Body of pancreas (tissue), 4 donors: ENCODE measurements at regions not wholly inside any gene's neighbourhood (a gene's known extent, or its start where the extent isn't known, plus 50 kb on each side); places are given as distances from the start of the nearest gene placed in this dataset.

Source experiments
- ATAC-seq: fragments of 150-250 bp; one replicate; pipeline ENCODE4 v1.9.1; 2016
- DNase-seq, 4 donors: peaks; one replicate each; pipeline ENCODE4 v3.0.0-alpha.2; 2019
- H3K27ac ChIP-seq, 4 donors: fragments of 200-600 bp; sonication (generic); 1 replicate in 3 of 4; 2 replicates in 1 of 4; pipeline versions ENCODE4 v1.5.1 to v1.6.1; 2016 to 2019; ENCODE audit warnings: mild to moderate bottlenecking in 1 of 4, mixed read lengths in 1 of 4, moderate library complexity in 1 of 4
- H3K27me3 ChIP-seq, 2 donors: fragments of 200-600 bp; sonication (generic); one replicate each; pipeline ENCODE4 v1.6.0; 2016; ENCODE audit warnings: mild to moderate bottlenecking in 1 of 2
- H3K36me3 ChIP-seq, 2 donors: fragments of 200-600 bp; sonication (generic); replicated peaks in 1 of 2; 2 replicates each; pipeline ENCODE4 v1.5.1; 2016; ENCODE audit warnings: low read depth in 2 of 2; ENCODE audit not compliant: insufficient read depth in 1 of 2
- H3K4me1 ChIP-seq: fragments of 200-600 bp; sonication (generic); one replicate; pipeline ENCODE4 v1.6.0; 2016
- H3K4me3 ChIP-seq, 2 donors: fragments of 200-600 bp; sonication (generic); 1 replicate in 1 of 2; 2 replicates in 1 of 2; pipeline ENCODE4 v1.5.1; 2016 to 2019
- H3K9me3 ChIP-seq, 3 donors: fragments of 200-600 bp; sonication (generic); 1 replicate in 2 of 3; 2 replicates in 1 of 3; pipeline ENCODE4 v1.5.1; 2016
- CTCF ChIP-seq, 7 experiments: fragments of 450-650 bp in 4 of 7; fragments of 200-600 bp in 3 of 7; sonication (generic) in 3 of 7; IDR thresholded peaks; one replicate each; pipeline ENCODE4 v1.5.1; 2016 to 2019; ENCODE audit warnings: antibody characterized with exemption in 7 of 7
- POLR2A ChIP-seq, 3 donors: fragments of 450-650 bp; IDR thresholded peaks; one replicate each; pipeline ENCODE4 v1.6.1; 2016; ENCODE audit warnings: antibody characterized with exemption in 3 of 3, mild to moderate bottlenecking in 2 of 3
- WGBS, 2 donors: methylation state at CpG; one replicate each; pipeline ENCODE4 v1.1.5; 2017; 5-methylcytosine and 5-hydroxymethylcytosine counted together
- intact Hi-C: fragments of 100-400 bp; cut with DNase I; formaldehyde crosslinking; loops from one replicate; pipeline ENCODE4 v1.15.1; 2023

- Histone ChIP-seq H3K27me3 (no peaks in the 10 kb centered on the region), H3K9me3 (no peaks in the 10 kb centered on the region), H3K4me3 (no peak overlapping the region), H3K4me1 (no peaks in the 10 kb centered on the region), H3K36me3 (no peaks in the 10 kb centered on the region), H3K27ac (no peak overlapping the region)
- ATAC-seq = no peak
- TF ChIP-seq POLR2A (IDR thresholded peaks at IDR 0.05) (no peak), CTCF (IDR thresholded peaks at IDR 0.05) (no peak)
- intact Hi-C loops = no loop called here
- no peak for DNase-seq
Observed at GRCh38 chr4:160347197-160347596, 1244.3 kb downstream of the RAPGEF2 start.

GRCh38 chr4:160350944-160351343 lies 1248.1 kb downstream of the RAPGEF2 start:
- no peak for ATAC-seq
- H3K27me3 ChIP-seq = no peaks in the 10 kb centered on the region
- DNase-seq = no peak
- no peaks in the 10 kb centered on the region for H3K4me1 ChIP-seq
- TF ChIP-seq CTCF (IDR thresholded peaks at IDR 0.05) (no peak), POLR2A (IDR thresholded peaks at IDR 0.05) (no peak)
- H3K4me3 ChIP-seq = no peak overlapping the region
- no peaks in the 10 kb centered on the region for H3K9me3 ChIP-seq
- intact Hi-C loops = no loop called here
- H3K36me3 ChIP-seq = no peaks in the 10 kb centered on the region
- 83 to 86% methylated on average over 6 of the region's 6 CpGs for WGBS, 2 donors
- no peak overlapping the region for H3K27ac ChIP-seq

- no peak overlapping the region for H3K27ac ChIP-seq
- DNase-seq (no peak), ATAC-seq (no peak)
- no peaks in the 10 kb centered on the region for H3K4me1 ChIP-seq
- TF ChIP-seq POLR2A (IDR thresholded peaks at IDR 0.05) = no peak
- no peak for TF ChIP-seq CTCF (IDR thresholded peaks at IDR 0.05)
- no peaks in the 10 kb centered on the region for H3K36me3 ChIP-seq
- WGBS, 2 donors = 48 to 58% methylated on average over 2 of the region's 2 CpGs
- intact Hi-C loops = no loop called here
- H3K9me3 ChIP-seq = no peaks in the 10 kb centered on the region
- no peaks in the 10 kb centered on the region for H3K27me3 ChIP-seq
- no peak overlapping the region for H3K4me3 ChIP-seq
Observed at GRCh38 chr4:160352637-160353036, 1249.8 kb downstream of the RAPGEF2 start.

DNA sequence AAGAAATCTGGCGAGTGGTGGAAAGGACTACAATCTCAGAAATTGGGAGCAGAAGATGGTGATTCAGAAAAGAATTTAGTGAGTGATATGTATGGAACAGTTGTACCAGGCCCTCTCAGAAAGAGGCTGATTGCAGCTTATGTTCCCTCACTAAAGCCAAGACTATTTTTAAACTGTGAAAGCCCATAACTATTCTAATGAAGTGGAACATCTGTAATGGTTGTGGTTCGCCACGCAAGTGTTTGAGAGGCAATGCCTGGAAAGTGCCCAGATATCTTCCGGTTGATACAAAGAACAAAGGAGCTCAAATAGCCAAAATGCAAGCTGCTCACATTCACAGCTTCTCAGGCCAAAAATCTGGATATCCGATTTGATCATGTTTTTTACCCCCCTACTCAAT lies 1250.7 kb downstream of the RAPGEF2 start:
- H3K36me3 ChIP-seq = no peaks in the 10 kb centered on the region
- no peak overlapping the region for H3K4me3 ChIP-seq
- H3K27ac ChIP-seq = no peak overlapping the region
- intact Hi-C loops = no loop called here
- no peak for TF ChIP-seq POLR2A (IDR thresholded peaks at IDR 0.05)
- no peak for DNase-seq
- no peaks in the 10 kb centered on the region for H3K4me1 ChIP-seq
- no peaks in the 10 kb centered on the region for H3K9me3 ChIP-seq
- no peak for ATAC-seq
- no peaks in the 10 kb centered on the region for H3K27me3 ChIP-seq
- WGBS, 2 donors = 54 to 86% methylated on average over 5 of the region's 5 CpGs

DNA sequence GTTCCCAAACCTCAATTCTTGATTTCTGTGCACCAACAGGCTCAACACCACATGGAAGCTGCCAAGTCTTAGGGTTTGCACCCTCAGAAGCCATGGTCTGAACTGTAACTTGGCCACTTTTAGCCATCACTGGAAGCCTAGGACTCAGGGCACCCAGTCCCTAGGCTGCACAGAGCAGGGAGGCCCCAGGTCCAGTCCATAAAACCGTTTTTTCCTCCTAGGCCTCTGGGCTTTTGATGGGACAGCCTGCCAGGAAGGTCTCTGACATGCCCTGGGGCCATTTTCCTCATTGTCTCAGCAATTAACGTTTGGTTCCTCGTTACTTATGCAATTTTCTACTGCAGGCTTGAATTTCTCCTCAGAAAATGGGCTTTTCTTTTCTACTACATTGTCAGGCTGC lies 1259.6 kb downstream of the RAPGEF2 start:
- intact Hi-C loops = no loop called here
- WGBS, 2 donors = 73 to 87% methylated on average over 3 of the region's 3 CpGs
- no peak for ATAC-seq

More for the DNA sequence above, 1259.6 kb downstream of the RAPGEF2 start:
- DNase-seq = no peak
- Histone ChIP-seq H3K9me3 (no peaks in the 10 kb centered on the region), H3K4me3 (no peak overlapping the region), H3K27ac (no peak overlapping the region), H3K4me1 (no peaks in the 10 kb centered on the region), H3K27me3 (no peaks in the 10 kb centered on the region), H3K36me3 (no peaks in the 10 kb centered on the region)
- TF ChIP-seq POLR2A (IDR thresholded peaks at IDR 0.05) = no peak
- TF ChIP-seq CTCF (IDR thresholded peaks at IDR 0.05) = no peak
